ENCODE measurements at regions not wholly inside any gene's neighbourhood (a gene's known extent, or its start where the extent isn't known, plus 50 kb on each side); places are given as distances from the start of the nearest gene placed in this dataset.
"Not testable (repeated sequence)": the region's sequence is repeated elsewhere in the genome, so short reads cannot be mapped to it uniquely, and the experiment has no call there.

DNA sequence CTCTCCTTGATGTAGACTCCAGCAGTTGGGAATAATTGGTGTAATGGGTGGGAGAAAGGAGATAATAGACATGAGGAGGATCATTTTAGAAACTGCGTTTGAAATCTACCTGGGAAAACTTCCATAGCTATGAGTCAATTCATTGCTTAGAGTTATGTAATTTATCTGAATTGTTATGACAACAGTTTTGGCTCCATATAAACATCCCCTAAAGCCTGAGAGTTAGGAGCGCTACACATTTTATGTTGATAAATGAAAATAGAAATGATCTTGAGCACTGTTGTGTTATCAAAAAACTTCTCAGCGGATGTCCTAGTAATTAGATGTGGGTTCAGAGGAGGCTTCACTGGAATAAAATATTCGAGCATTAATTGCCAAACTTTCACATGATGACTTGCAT lies 573.4 kb downstream of the TSN start:
- no peak for DNase-seq (ENCODE audit: low spot score)

DNA sequence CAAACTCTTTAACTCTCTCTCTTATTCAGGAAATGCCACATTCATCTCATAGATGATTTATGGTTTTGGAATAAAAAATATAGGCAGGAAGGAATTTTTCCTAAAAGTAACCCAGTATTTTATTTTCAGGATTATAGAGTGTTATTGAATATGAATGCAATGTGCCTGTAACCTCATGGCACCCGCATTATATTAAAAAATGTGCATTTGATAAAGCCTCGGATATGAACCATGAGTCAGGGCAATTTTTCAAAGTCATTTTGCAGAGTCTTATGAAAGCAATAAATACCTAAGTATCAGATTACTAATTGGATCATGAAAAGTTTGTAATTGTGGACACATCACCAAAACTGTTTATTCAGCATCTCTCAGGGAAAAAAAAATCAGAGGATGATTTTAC lies 573.8 kb downstream of the TSN start:
- no peak for DNase-seq (ENCODE audit: low spot score)

DNA sequence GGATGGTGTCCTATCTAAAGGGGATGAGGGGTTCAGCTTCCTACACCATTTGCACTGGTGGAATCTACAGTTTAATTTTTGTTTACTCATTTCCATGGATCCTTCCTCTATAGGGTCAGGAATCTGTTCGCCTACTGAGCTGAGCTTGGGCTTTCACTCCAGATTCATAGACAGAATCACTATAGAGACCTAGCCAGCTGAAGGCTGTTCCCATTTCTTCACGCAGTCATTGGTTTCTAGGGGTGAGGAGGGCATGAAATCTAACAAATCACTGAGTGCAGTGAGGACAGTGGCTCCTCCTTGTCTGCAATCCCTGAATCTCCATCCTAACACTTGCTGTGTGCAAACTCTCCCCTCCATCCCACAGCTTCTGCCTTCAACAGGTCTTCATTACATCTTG lies 578.5 kb downstream of the TSN start:
- DNase-seq (ENCODE audit: low spot score), result no peak

DNA sequence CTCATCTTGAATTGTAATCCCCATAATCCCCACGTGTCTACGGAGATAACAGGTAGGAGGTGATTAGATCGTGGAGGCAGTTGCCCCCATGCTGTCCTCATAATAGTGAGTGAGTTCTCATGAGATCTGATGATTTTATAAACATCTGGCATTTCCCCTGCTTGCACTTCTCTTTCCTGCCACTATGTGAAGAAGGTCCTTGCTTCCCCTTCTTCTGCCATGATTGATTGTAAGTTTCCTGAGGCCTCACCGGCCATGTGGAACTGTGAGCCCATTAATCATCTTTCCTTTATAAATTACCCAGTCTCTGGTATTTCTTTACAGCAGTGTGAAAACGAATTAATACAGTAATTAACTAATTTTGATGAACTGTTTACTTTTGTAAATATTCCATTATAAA lies 582.5 kb downstream of the TSN start:
- no peak for DNase-seq (ENCODE audit: low spot score)

DNA sequence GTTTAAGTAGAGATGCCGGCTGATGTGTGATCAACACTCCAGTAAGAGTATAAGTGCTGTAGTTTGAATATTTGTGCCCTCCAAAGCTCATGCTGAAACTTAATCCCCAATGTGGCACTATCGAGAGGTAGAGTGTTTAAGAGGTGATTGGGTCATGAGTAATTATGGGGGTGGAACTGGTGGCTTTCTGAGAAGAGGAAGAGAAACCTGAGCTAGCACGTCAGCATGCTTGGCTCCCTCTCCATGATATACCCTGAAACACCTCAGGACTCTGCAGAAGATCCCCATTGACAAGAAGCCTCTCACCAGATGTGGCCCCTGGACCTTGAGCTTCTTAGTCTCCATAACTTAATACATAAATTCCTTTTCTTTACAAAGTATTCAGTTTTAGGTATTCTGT lies 584.8 kb downstream of the TSN start:
- DNase-seq (ENCODE audit: low spot score), result no peak

DNA sequence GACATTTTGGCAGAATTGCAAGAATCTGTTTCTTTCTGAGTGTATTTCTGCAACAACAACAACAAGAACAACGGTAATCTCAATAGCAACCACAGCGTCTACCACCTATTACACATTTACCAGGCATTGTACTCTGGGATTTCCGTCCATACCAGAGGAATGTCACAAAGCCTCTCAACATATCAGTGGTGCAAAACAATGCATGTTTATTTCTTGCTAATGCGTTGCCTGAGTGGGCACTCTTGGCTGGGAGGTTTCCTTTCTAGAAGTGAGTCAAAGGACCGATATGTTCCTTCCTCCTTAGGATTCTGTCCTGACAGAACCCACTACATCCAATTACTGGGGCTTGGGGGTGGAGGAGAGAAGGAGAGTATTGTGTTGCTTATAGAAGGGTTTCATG lies 585.6 kb downstream of the TSN start:
- no peak for DNase-seq (ENCODE audit: low spot score)

DNA sequence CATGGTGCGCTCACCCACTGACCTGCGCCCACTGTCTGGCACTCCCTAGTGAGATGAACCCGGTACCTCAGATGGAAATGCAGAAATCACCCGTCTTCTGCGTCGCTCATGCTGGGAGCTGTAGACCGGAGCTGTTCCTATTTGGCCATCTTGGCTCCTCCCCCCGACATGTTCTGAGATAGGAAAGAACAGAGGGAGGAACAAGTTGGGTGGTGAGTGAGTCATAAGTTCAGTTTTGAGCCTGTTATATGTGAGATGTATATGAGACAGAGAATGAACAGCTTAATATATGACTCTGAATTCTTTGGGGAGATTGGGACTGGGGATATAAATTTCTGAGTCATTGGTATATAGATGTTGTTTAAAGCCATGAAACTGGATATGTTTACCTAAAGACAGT lies 596.7 kb downstream of the TSN start:
- not testable (repeated sequence) for DNase-seq (ENCODE audit: low spot score)

DNA sequence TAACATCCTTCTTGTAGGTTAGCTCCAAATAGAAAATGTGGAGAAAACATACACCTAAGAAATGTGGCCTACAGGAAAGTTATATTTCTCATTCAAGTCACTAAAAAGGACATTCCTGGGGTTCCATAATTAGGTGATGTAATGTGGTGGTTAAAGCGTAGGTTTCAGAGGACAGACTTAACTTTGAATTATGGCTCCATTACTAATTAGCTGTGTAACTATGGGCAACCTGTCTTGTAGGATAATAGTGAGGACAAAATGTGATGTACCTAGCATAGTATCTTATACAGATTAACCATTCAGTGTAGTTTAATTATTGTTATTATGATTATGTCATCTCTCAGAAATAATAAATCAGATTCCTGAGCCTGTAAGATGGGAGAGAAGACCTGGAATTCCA lies 602.5 kb downstream of the TSN start:
- DNase-seq (ENCODE audit: low spot score), result no peak

DNA sequence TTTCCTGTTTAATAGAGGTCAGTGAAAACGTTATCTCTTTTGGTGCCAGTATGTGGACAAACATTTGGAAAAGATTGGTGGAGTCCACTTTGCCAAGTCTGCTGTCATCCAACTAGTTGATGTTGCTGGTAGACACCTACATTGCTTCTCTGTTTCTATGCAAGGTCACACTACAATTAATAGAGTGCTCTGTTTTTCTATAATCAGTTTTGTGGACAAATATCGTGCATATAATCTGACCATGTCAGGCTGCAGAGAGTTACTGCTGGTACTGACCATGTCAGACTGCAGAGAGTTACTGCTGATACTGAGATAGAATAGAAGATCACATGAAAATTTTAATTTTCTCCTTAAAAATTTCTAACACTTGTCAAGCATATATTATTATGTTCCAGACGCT lies 603.3 kb downstream of the TSN start:
- no peak for DNase-seq (ENCODE audit: low spot score)

DNA sequence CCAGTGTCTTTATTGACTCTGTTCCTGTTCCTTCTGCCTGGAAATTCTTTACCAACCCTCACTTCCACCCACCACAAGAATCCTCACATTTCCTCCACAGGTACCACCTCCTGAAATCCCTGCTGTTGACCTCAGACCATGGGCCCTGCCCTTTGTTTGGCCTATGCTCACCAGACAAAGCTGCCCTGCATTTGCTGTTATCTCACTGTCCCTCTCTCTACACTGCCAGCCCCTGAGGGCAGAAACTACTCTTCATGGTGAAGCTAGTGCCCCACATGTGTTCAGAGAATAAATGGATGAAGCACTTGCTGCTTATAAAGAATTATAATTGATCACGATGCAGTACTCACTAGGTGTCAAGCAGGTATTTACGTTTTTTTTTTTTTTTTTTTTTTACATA lies 608.4 kb downstream of the TSN start:
- no peak for DNase-seq (ENCODE audit: low spot score)

DNA sequence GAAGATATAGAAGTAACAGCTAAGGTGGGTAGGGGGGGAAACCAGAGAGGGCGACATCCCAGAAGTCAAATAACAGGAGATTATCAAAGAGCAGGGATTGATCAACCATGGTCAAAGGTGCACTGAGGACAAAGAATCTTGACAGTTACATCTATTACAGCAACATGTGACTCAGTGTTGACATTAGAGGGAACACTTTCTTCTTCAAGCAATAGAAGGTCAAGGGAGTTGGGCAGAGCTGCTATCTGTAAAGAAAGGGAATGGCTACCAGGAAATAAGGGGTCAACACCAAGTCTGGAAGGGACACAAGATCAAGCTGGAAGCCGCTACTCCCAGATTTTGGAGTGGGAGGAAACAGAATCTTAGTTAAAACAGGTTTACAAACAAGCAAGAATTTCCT lies 611.0 kb downstream of the TSN start:
- no peak for DNase-seq (ENCODE audit: low spot score)

DNA sequence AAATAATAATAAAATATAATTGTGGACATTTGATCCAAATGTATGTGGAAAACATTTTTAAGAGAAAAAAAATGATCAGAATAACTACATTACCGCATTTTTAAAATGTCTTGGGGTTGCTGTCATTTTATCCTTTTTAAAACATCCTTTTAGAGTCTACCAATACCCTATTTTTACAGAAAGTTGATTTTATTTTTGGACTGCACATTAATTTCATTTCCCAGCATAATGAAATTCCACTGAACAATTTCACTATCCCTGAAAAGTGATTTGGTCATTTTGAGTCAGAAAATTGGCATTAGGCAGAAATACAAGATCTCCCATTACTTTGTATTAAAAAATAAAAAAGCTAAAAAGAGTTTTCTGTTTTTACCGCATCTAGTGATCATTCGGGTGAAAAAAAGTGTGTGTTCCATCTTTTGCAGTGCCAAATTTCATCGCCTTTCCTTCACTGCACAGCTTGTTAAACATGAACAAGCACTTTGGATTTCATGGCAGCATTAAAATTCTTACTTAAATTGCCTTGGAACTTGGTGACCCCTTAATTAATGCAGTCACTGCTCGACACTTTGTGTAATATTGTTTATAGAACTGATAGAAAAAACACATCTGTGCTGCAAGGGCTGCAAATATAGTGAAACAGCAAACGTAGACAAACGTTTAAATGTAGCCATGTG lies 611.7 kb downstream of the TSN start:
- no peak for DNase-seq (ENCODE audit: low spot score)

DNA sequence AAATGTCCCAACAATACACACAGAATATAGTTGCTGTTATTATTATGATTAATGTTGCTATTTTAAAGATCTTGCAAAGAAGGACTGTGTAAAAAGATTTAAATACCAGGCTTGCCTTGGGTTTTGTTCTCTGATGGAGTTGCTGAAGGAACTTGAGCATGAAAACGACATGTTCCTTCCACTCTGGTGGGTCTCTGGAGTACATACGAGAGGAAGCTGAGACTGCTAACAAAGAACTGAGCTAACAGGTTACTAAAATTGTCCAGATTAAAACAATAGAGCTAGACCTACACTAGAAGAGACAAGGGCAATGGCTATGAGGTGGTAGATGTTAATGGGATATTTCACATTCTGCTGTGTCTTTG lies 612.2 kb downstream of the TSN start:
- DNase-seq (ENCODE audit: low spot score), result no peak

DNA sequence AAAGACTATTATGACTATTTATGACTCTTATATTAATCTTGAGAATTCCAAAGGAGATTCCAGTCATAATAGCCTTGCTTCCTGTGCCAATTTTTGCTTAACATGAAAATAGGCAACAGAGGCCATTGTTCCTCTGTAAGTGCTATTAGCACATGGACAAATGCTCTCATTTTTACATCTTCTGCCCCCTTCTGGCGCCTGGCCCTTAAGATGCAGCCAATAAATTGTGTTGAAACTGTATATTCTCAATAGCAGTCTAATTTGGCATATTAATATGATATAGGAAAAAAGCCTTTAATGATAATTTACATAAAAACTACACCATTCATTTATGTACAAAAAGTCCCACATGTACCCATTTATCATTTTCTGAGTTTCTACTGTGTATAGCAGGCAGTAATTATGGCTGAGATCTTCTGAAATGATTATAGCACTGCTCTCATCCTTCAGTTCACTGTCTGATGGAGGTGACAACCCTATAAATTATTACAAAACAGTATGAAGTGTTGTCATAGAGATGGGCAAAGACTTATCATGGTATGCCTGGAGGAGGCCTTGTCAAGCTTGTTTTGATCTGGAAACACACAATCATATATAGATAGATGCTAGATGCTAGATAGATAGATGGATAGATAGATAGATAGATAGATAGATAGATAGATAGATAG lies 613.3 kb downstream of the TSN start:
- no peak for DNase-seq (ENCODE audit: low spot score)

DNA sequence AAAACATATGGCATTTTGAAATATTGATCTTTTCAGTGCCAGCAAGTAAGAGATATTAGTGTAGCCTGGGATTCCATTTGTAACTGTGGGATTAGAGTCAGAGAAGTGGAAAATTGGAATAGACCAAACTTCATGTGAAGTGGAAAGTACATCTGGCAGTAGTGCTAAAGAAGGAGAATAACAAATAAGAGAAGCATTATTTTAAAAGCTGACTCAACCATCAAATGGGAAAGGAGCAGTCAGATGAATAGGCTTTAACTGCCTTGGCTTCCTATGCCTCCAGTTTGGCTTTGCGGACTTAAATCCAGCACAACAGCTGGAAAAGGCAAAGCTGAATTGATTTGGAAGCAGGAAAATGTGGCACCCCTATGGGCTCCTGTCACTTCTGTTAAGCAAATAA lies 623.1 kb downstream of the TSN start:
- DNase-seq (ENCODE audit: low spot score), result no peak

DNA sequence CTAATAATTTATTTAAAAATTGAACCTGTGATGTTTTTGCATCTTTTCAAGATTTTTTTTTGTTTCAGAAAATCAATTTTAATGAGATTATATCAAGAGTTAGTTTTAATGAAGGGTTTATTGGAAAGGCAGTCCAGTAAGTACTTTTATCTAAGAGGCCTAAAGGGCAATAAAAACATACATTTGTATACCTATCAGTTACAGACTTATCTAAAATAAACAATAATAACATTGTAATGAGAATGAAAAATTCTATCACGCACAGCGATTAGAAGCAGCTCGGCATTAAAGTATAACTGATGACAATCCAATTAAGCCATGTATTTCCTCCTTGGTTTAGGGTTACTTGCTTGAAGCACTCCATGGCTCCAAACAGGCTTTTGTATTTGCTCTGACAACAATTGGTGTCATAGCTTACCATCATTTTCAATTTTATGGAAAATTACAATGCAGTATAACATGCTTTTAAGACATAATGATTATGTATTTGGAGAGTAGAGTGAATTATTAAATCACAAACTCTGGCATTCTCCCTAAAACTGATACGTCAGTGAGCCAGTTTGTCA lies 629.4 kb downstream of the TSN start:
- no peak for DNase-seq (ENCODE audit: low spot score)

DNA sequence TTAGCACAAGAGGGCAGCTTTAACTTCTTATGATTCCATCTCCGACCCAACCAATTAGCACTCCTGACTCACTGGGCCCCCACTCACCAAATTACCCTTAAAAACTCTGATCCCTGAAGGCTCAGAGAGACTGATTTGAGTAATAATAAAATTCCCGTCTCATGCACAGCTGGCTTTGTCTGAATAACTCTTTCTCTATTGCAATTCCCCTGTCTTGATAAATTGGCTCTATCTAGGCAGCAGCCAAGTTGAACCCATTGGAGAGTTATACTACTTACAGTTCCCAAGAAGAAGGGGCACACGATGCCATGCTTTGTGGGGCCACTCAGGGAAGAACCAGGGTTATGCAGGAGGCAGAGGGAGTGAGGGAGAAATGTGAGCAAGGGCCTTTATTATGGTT lies 632.8 kb downstream of the TSN start:
- DNase-seq (ENCODE audit: low spot score), result no peak

DNA sequence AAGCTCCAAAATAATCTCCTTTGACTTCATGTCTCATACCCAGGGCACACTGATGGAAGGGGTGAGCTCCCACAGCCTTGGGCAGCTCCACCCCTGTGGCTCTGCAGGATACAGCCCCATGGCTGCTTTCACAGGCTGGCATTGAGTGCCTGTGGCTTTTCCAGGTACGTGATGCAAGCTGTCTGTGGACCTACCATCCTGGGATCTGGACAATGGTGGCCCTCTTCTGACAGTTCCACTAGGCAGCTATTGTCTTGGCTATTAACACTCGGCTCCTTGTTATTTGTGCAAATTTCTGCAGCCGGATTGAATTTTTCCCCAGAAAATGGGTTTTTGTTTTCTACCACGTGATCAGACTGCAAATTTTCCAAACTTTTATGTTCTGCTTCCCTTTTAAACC lies 634.2 kb downstream of the TSN start:
- DNase-seq (ENCODE audit: low spot score), result no peak

DNA sequence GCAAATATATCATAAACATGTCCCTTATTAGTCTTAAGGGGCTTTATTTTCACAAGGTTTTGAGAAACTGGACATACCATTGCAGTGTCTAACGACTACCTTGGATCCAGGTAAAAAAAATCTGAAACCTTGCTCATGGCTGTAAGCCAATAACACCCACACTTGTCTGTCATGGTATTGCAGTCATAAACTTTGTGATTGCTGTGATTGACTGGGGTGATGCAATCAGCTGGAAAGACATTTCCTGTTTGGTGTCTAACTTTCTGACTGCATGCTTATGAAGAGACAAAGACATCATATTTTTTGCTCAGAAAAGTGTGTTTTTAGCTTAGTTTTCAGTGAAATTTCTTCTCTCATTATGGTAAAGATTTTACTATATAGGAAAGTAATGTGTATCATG lies 635.0 kb downstream of the TSN start:
- DNase-seq (ENCODE audit: low spot score), result no peak

DNA sequence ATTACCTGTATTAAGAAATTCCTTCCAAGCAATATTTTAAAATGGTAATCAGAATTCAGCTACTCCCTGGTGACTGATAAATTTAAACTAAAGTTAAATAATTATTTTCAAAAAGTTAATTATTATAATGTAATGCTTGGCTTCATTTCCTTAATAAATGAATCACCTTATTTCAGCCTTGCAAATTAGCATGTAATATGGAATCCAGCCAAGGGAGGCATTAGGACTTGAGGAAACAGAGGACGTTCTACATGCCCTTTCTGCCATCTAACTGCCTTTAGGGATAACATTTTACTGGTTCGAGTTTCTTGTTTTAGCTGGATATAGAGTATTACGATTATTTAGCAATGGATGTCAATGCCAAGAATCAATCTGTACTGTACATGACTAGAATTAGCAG lies 636.3 kb downstream of the TSN start:
- no peak for DNase-seq (ENCODE audit: low spot score)

DNA sequence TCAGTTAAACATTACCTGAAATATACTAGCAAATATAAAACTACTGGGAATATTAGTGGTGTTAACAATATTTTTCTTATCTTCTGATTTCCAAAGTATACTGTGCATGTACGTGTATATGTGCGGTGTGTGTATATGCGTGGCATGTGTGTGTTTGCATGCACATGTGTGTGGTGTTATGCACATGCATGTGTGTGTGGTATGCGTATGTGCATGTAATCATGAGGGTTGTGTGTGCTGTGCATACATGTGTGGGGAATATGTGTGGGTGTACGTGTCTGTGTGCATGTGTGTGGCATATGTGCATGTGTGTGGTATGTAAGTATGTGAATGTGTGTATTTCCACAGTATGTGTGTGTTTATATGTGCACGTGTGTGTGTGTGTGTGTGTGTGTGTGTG lies 640.2 kb downstream of the TSN start:
- DNase-seq (ENCODE audit: low spot score), result no peak

DNA sequence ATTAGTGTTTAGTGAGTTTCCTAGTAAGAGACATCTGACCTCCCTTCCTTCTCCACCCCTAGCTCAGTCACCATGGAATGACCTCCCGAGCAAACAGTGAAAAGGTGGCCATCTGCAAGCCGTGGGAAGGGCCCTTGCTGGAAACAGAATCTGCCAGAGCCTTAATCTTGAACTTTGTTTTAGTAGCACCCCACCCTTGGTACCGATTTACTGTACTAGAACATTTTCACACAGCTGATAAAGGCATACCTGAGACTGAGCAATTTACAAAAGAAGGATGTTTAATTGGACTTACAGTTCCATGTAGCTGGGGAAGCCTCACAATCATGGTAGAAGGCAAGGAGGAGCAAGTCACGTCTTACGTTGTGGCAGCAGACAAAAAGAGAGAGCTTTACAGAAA lies 655.8 kb downstream of the TSN start:
- no peak for DNase-seq (ENCODE audit: low spot score)

DNA sequence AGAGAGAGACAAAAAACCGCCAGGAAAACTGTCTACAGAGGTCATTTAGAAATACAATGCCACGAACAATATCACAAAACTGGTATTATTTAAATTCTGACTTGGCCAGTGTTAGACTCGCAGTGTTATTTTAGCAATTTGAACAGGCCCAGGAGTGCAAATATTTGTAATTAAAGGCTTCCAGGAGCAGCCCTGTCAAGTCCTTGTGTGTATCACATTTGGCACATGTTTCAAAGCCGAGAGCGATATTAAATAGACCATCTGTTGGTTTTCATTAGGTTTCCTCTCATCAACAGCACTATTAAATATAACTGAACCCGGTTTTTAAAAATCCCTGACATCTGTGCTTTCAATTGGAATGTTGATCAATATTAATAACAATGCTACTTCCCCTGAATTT lies 656.9 kb downstream of the TSN start:
- no peak for DNase-seq (ENCODE audit: low spot score)

DNA sequence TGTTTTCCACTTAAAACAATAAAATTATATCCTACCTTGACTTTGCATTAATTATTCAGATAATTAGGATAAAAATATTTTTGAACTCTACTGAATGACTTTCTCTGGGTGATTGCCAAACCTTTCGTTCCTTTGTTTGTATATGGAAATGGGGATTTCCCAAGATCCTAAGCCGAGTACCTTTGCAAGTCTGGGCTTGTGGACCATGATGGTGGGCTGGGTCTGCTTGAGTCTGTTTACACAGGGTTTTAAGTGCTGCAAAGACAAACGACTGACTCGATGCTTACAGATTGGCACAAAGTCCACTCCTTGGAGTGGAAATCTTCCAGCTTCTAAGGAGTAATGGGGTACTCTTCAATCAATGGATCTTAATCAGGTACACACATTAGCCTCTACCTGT lies 659.5 kb downstream of the TSN start:
- no peak for DNase-seq (ENCODE audit: low spot score)
